ENCODE measurements at regions not wholly inside any gene's neighbourhood (a gene's known extent, or its start where the extent isn't known, plus 50 kb on each side); places are given as distances from the start of the nearest gene placed in this dataset.
"Not testable (repeated sequence)": the region's sequence is repeated elsewhere in the genome, so short reads cannot be mapped to it uniquely, and the experiment has no call there.

DNA sequence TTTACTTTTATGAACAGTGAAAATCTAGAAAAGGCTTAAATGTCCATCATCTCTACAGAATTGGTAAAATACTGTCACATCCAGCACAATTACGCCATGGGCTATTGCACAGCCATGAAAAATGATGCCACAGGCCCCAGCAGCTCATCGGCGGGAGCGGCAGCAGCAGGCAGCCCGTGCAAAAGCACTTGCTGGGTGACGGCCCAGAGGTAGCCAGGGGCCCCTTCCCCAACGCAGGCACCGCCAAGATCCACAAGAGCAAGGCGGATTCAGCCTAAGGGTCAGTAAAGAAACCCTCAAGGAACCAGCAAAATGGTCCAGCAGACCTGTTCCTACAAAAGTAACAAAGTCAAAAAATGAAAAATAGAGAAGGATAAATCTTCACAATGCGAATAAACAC is 272.7 kb downstream of the AGTPBP1 start:
- TF ChIP-seq CTCF (IDR thresholded peaks at IDR 0.05; ENCODE audit: insufficient read depth, low read depth, low read length, missing control alignments), result no peak
- no peak overlapping the region for H3K4me3 ChIP-seq (ENCODE audit: low read depth, low read length)
- DNase-seq (ENCODE audit: low read depth), result no peak

GRCh38 chr9:85466834-85467233 is 274.9 kb downstream of the AGTPBP1 start:
- TF ChIP-seq CTCF (IDR thresholded peaks at IDR 0.05; ENCODE audit: insufficient read depth, low read depth, low read length, missing control alignments), result no peak
- H3K4me3 ChIP-seq (ENCODE audit: low read depth, low read length), result no peak overlapping the region
- no peak for DNase-seq (ENCODE audit: low read depth)

DNA sequence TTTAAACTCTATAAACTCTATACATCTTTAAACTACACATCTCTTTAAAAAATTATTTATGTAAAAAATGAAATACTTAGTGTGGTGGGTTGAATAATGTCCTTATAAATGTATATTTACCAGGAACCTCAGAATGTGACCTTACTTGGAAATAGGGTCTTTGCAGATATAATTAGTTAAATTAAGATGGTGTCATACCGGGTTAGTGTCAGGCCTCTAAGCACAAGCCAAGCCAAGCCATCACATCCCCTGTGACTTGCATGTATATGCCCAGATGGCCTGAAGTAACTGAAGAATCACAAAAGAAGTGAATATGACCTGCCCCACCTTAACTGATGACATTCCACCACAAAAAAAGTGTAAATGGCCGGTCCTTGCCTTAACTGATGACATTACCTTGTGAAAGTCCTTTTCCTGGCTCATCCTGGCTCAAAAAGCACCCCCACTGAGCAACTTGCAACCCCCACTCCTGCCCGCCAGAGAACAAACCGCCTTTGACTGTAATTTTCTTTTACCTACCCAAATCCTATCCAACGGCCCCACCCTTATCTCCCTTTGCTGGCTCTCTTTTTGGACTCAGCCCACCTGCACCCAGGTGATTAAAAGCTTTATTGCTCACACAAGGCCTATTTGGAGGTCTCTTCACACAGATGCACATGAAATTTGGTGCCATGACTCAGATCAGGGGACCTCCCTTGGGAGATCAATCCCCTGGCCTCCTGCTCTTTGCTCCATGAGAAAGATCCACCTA is 283.5 kb downstream of the AGTPBP1 start:
- not testable (repeated sequence) for H3K4me3 ChIP-seq (ENCODE audit: low read depth, low read length); DNase-seq (ENCODE audit: low read depth)

- no peak overlapping the region for H3K4me3 ChIP-seq (ENCODE audit: low read depth, low read length)
- DNase-seq (ENCODE audit: low read depth), result no peak
- TF ChIP-seq CTCF (IDR thresholded peaks at IDR 0.05; ENCODE audit: insufficient read depth, low read depth, low read length, missing control alignments), result no peak
These were observed 287.9 kb downstream of the AGTPBP1 start for GRCh38 chr9:85453850-85454249.

DNA sequence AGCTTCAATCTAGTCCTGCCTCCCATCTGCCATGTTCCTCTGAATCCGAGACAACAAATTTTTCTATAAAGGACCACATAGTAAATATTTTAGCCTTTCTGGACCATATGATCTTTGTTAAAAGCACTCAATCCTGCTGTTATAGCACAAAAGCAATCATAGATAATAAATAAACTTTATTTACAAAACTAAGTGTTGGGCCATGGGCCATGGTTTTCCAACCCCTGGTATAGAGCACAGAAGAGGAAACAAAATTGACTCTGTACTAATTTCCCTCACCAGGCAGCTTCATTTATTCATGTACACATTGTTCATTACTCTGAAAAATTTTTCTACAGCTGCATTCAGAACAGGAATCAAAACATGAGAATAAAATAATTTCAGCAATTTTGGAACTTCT is 288.9 kb downstream of the AGTPBP1 start:
- no peak for TF ChIP-seq CTCF (IDR thresholded peaks at IDR 0.05; ENCODE audit: insufficient read depth, low read depth, low read length, missing control alignments)

DNA sequence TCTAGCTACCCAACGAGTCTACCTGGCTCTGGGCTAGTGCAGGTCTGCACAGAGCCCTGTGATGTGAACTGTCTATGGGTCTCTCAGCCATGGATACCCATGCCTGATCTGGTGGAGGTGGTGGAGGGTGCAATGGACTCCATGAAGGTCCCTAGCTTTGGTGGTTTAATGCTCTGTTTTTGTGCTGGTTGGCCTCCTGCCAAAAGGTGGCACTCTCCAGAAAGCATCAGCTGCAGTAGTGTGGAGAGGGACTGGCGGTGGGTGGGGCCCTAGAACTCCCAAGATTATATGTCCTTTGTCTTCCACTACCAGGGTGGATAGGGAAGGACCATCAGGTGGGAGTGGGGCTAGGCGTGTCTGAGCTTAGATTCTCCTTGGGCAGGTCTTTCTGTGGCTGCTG is 290.1 kb downstream of the AGTPBP1 start:
- DNase-seq (ENCODE audit: low read depth), result no peak
- no peak for TF ChIP-seq CTCF (IDR thresholded peaks at IDR 0.05; ENCODE audit: insufficient read depth, low read depth, low read length, missing control alignments)
- H3K4me3 ChIP-seq (ENCODE audit: low read depth, low read length), result no peak overlapping the region

More for the DNA sequence above, 288.9 kb downstream of the AGTPBP1 start:
- no peak for DNase-seq (ENCODE audit: low read depth)
- no peak overlapping the region for H3K4me3 ChIP-seq (ENCODE audit: low read depth, low read length)

DNA sequence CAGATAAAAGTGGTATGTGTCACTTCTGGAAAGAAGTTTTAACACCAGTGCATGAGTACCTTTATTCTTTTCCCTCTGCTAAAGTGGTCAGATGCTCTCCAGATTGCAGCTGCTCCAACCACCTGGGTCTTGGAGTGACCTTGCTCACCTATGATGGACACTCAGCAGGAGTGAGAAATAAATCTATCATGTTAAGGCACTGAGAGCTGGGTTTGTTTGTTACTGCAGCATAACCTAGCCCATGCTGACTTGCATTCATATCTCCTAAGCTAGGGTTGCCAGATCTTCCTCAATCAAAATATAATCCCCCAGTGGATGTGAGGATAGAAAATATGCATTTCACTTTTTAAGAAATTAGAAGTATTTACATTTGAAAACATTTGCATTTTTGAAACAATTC is 295.9 kb downstream of the AGTPBP1 start:
- no peak for DNase-seq (ENCODE audit: low read depth)
- no peak overlapping the region for H3K4me3 ChIP-seq (ENCODE audit: low read depth, low read length)
- no peak for TF ChIP-seq CTCF (IDR thresholded peaks at IDR 0.05; ENCODE audit: insufficient read depth, low read depth, low read length, missing control alignments)

Data from GM12865 (cell line).